ENCODE measurements at regions not wholly inside any gene's neighbourhood (a gene's known extent, or its start where the extent isn't known, plus 50 kb on each side); places are given as distances from the start of the nearest gene placed in this dataset.

- H3K4me1 Mint-ChIP-seq = no peaks in the 10 kb centered on the region
- Histone ChIP-seq H3K36me3 (ENCODE audit: control insufficient read depth in 2 of 3, insufficient read depth in 3 of 3, low read length in 3 of 3) (no peaks in the 10 kb centered on the region), H3K4me3 (ENCODE audit: low read length) (no peak overlapping the region), H3K4me1 (ENCODE audit: control insufficient read depth in 2 of 2, insufficient read depth in 2 of 2, low read length in 2 of 2) (no peaks in the 10 kb centered on the region), H3K9me3 (ENCODE audit: control insufficient read depth in 2 of 3, low read length in 3 of 3) (no peaks in the 10 kb centered on the region), H3K27ac (ENCODE audit: low read depth, low read length) (no peak overlapping the region), H3K27me3 (ENCODE audit: control insufficient read depth in 2 of 2, insufficient read depth in 2 of 2, low read length in 2 of 2) (no peaks in the 10 kb centered on the region)
- intact Hi-C loops (cut with micrococcal nuclease) = no loop called here
- ChIA-PET CTCF (no interaction called here), POLR2A (no interaction called here)
- no peak overlapping the region for H3K27ac Mint-ChIP-seq
- H3K9me3 Mint-ChIP-seq = peaks cover 0 to 3% (median 0%) of the 10 kb centered on the region in 11 donors
- peaks cover 4 to 17% (median 5%) of the 10 kb centered on the region in 5 donors for H3K27me3 Mint-ChIP-seq
- H3K36me3 Mint-ChIP-seq = no peaks in the 10 kb centered on the region
- no peak overlapping the region for H3K4me3 Mint-ChIP-seq
- DNase-seq (no peak), ATAC-seq (no peak)
Measured at GRCh38 chr15:39400821-39401550, 179.9 kb upstream of the THBS1 start.

- Histone ChIP-seq H3K36me3 (ENCODE audit: control insufficient read depth in 2 of 3, insufficient read depth in 3 of 3, low read length in 3 of 3) (no peaks in the 10 kb centered on the region), H3K4me1 (ENCODE audit: control insufficient read depth in 2 of 2, insufficient read depth in 2 of 2, low read length in 2 of 2) (no peaks in the 10 kb centered on the region), H3K27me3 (ENCODE audit: control insufficient read depth in 2 of 2, insufficient read depth in 2 of 2, low read length in 2 of 2) (no peaks in the 10 kb centered on the region), H3K9me3 (ENCODE audit: control insufficient read depth in 2 of 3, low read length in 3 of 3) (no peaks in the 10 kb centered on the region), H3K4me3 (ENCODE audit: low read length) (no peak overlapping the region), H3K27ac (ENCODE audit: low read depth, low read length) (no peak overlapping the region)
- POLR2A ChIA-PET = no interaction called here
- Mint-ChIP-seq H3K9me3 (peaks cover 0 to 3% (median 0%) of the 10 kb centered on the region in 11 donors), H3K27ac (no peak overlapping the region), H3K27me3 (peaks cover 8 to 33% (median 15%) of the 10 kb centered on the region in 5 donors), H3K4me3 (no peak overlapping the region), H3K36me3 (no peaks in the 10 kb centered on the region), H3K4me1 (no peaks in the 10 kb centered on the region)
- ATAC-seq (no peak), DNase-seq (no peak)
- intact Hi-C loops (cut with micrococcal nuclease) = no loop called here
- CTCF ChIA-PET = no interaction called here
Measured at GRCh38 chr15:39403640-39404117, 177.2 kb upstream of the THBS1 start.

DNA sequence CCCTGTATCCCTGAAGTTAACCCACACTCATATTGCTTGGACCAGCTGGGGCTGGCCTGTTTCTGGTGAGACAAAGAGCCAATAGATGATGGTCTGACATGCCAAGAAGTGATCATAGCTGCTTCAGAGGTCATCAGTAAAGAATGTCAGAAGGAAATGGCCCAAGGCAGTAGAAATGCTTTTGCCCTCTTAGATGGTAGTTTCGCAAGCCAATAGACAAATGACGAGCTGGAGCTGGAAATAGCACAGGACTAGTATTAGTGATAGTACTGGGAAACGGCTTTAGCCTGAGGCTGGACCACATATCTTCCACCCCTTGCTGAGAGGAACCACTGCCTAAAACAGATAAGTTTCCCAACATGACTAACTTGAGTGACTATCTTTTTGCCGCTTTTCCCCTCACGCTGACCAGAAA is 176.1 kb upstream of the THBS1 start:
- peaks cover 0 to 3% (median 0%) of the 10 kb centered on the region in 11 donors for H3K9me3 Mint-ChIP-seq
- H3K4me3 ChIP-seq (ENCODE audit: low read length) = no peak overlapping the region
- DNase-seq (no peak), ATAC-seq (no peak)
- no peaks in the 10 kb centered on the region for H3K36me3 ChIP-seq (ENCODE audit: control insufficient read depth in 2 of 3, insufficient read depth in 3 of 3, low read length in 3 of 3)
- no peaks in the 10 kb centered on the region for H3K27me3 ChIP-seq (ENCODE audit: control insufficient read depth in 2 of 2, insufficient read depth in 2 of 2, low read length in 2 of 2)
- no peaks in the 10 kb centered on the region for H3K36me3 Mint-ChIP-seq
- H3K4me1 ChIP-seq (ENCODE audit: control insufficient read depth in 2 of 2, insufficient read depth in 2 of 2, low read length in 2 of 2) = no peaks in the 10 kb centered on the region
- H3K4me3 Mint-ChIP-seq = no peak overlapping the region
- ChIA-PET POLR2A (no interaction called here), CTCF (no interaction called here)
- no peak overlapping the region for H3K27ac ChIP-seq (ENCODE audit: low read depth, low read length)
- peak overlapping the region in 1 of 9 donors; percentile 16 for H3K27ac Mint-ChIP-seq
- peaks cover 8 to 35% (median 15%) of the 10 kb centered on the region in 5 donors for H3K27me3 Mint-ChIP-seq
- no peaks in the 10 kb centered on the region for H3K9me3 ChIP-seq (ENCODE audit: control insufficient read depth in 2 of 3, low read length in 3 of 3)
- H3K4me1 Mint-ChIP-seq = no peaks in the 10 kb centered on the region
- intact Hi-C loops (cut with micrococcal nuclease) = no loop called here

DNA sequence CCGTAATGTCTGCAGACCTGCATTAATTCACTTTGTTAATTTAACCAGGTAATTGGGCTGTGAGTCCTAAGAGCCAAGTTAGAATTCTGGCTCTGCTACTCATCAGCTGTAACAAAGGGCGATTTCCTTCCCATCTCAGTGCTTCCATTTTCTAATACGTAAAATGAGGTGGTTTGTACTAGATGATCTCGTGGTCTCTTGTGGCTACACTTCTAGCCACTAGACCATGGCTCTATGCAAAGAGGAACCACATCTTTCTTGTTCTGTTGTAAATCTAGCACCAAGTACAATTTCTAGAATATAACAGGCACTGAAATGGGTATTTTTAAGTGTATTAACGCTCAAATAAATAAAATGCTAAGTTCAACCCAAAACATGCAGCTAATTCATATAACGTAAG is 174.4 kb upstream of the THBS1 start:
- no peaks in the 10 kb centered on the region for H3K36me3 ChIP-seq (ENCODE audit: control insufficient read depth in 2 of 3, insufficient read depth in 3 of 3, low read length in 3 of 3)

DNA sequence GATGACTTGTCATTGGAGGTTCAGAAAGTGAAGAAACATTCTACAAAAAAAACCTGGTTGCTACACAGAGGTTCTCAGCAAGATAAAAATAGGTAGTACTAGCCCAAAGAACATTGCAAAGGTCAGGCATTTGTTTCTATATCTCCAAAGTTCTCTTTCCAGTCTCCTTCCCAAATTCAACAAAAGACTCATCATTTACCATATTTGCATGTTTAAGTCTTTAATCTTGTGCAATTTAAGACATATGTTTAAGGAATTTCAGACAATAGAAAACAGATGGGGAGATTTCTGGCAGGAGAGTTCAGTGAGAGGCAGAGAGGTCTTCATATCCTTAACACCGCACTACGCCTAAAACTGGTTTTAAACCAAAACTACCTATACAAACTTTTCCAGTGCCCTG is 173.8 kb upstream of the THBS1 start:
- DNase-seq (no peak), ATAC-seq (no peak)
- no peaks in the 10 kb centered on the region for H3K9me3 Mint-ChIP-seq
- Histone ChIP-seq H3K27ac (ENCODE audit: low read depth, low read length) (no peak overlapping the region), H3K36me3 (ENCODE audit: control insufficient read depth in 2 of 3, insufficient read depth in 3 of 3, low read length in 3 of 3) (no peaks in the 10 kb centered on the region), H3K4me3 (ENCODE audit: low read length) (no peak overlapping the region), H3K4me1 (ENCODE audit: control insufficient read depth in 2 of 2, insufficient read depth in 2 of 2, low read length in 2 of 2) (no peaks in the 10 kb centered on the region), H3K27me3 (ENCODE audit: control insufficient read depth in 2 of 2, insufficient read depth in 2 of 2, low read length in 2 of 2) (no peaks in the 10 kb centered on the region), H3K9me3 (ENCODE audit: control insufficient read depth in 2 of 3, low read length in 3 of 3) (no peaks in the 10 kb centered on the region)
- CTCF ChIA-PET = no interaction called here
- intact Hi-C loops (cut with micrococcal nuclease) = no loop called here
- no peak overlapping the region for H3K27ac Mint-ChIP-seq
- POLR2A ChIA-PET = no interaction called here
- H3K4me1 Mint-ChIP-seq = peaks cover 0 to 9% (median 0%) of the 10 kb centered on the region in 7 donors
- H3K27me3 Mint-ChIP-seq = peaks cover 4 to 50% (median 18%) of the 10 kb centered on the region in 5 donors
- no peaks in the 10 kb centered on the region for H3K36me3 Mint-ChIP-seq
- H3K4me3 Mint-ChIP-seq = no peak overlapping the region

More for the DNA sequence above, 174.4 kb upstream of the THBS1 start:
- no peaks in the 10 kb centered on the region for H3K9me3 ChIP-seq (ENCODE audit: control insufficient read depth in 2 of 3, low read length in 3 of 3)
- ATAC-seq (no peak), DNase-seq (no peak)
- Mint-ChIP-seq H3K27me3 (peaks cover 4 to 45% (median 18%) of the 10 kb centered on the region in 5 donors), H3K36me3 (no peaks in the 10 kb centered on the region), H3K27ac (no peak overlapping the region), H3K4me3 (no peak overlapping the region), H3K9me3 (no peaks in the 10 kb centered on the region), H3K4me1 (peaks cover 0 to 2% (median 0%) of the 10 kb centered on the region in 7 donors)
- H3K27ac ChIP-seq (ENCODE audit: low read depth, low read length) = no peak overlapping the region
- ChIA-PET CTCF (no interaction called here), POLR2A (no interaction called here)
- no peak overlapping the region for H3K4me3 ChIP-seq (ENCODE audit: low read length)
- no peaks in the 10 kb centered on the region for H3K4me1 ChIP-seq (ENCODE audit: control insufficient read depth in 2 of 2, insufficient read depth in 2 of 2, low read length in 2 of 2)
- intact Hi-C loops (cut with micrococcal nuclease) = no loop called here
- no peaks in the 10 kb centered on the region for H3K27me3 ChIP-seq (ENCODE audit: control insufficient read depth in 2 of 2, insufficient read depth in 2 of 2, low read length in 2 of 2)

- no peaks in the 10 kb centered on the region for H3K9me3 Mint-ChIP-seq
- no peak overlapping the region for H3K4me3 Mint-ChIP-seq
- ATAC-seq (no peak), DNase-seq (no peak)
- no peaks in the 10 kb centered on the region for H3K36me3 Mint-ChIP-seq
- H3K4me3 ChIP-seq (ENCODE audit: low read length) = no peak overlapping the region
- POLR2A ChIA-PET = no interaction called here
- H3K27me3 ChIP-seq (ENCODE audit: control insufficient read depth in 2 of 2, insufficient read depth in 2 of 2, low read length in 2 of 2) = no peaks in the 10 kb centered on the region
- no peak overlapping the region for H3K27ac ChIP-seq (ENCODE audit: low read depth, low read length)
- intact Hi-C loops (cut with micrococcal nuclease) = no loop called here
- no peaks in the 10 kb centered on the region for H3K4me1 ChIP-seq (ENCODE audit: control insufficient read depth in 2 of 2, insufficient read depth in 2 of 2, low read length in 2 of 2)
- H3K27ac Mint-ChIP-seq = no peak overlapping the region
- no peaks in the 10 kb centered on the region for H3K9me3 ChIP-seq (ENCODE audit: control insufficient read depth in 2 of 3, low read length in 3 of 3)
- H3K4me1 Mint-ChIP-seq = peaks cover 0 to 11% (median 0%) of the 10 kb centered on the region in 7 donors
- H3K36me3 ChIP-seq (ENCODE audit: control insufficient read depth in 2 of 3, insufficient read depth in 3 of 3, low read length in 3 of 3) = no peaks in the 10 kb centered on the region
- peaks cover 10 to 62% (median 24%) of the 10 kb centered on the region in 5 donors for H3K27me3 Mint-ChIP-seq
- CTCF ChIA-PET = no interaction called here
Measured at GRCh38 chr15:39409876-39410530, 170.9 kb upstream of the THBS1 start.
